ENCODE measurements at regions not wholly inside any gene's neighbourhood (a gene's known extent, or its start where the extent isn't known, plus 50 kb on each side); places are given as distances from the start of the nearest gene placed in this dataset.

GRCh38 chrX:115909017-115909416 lies 261.5 kb upstream of the AGTR2 start:
- TF ChIP-seq CEBPB (IDR thresholded peaks at IDR 0.05) (no peak), REST (IDR thresholded peaks at IDR 0.05; ENCODE audit: low read depth) (no peak), TCF12 (IDR thresholded peaks at IDR 0.05; ENCODE audit: low read depth) (no peak), YY1 (IDR thresholded peaks at IDR 0.05; ENCODE audit: low read depth) (no peak), EP300 (IDR thresholded peaks at IDR 0.05; ENCODE audit: borderline replicate concordance) (no peak), CREB1 (IDR thresholded peaks at IDR 0.05; ENCODE audit: low read depth) (no peak), TEAD4 (IDR thresholded peaks at IDR 0.05) (no peak), USF1 (IDR thresholded peaks at IDR 0.05) (no peak), RAD21 (IDR thresholded peaks at IDR 0.05; ENCODE audit: low read depth) (no peak), NFIC (IDR thresholded peaks at IDR 0.05) (no peak), ZBTB7A (IDR thresholded peaks at IDR 0.05; ENCODE audit: low read depth) (no peak), TAF1 (IDR thresholded peaks at IDR 0.05; ENCODE audit: low read depth) (no peak), EGR1 (IDR thresholded peaks at IDR 0.05) (no peak)
